ENCODE measurements at regions not wholly inside any gene's neighbourhood (a gene's known extent, or its start where the extent isn't known, plus 50 kb on each side); places are given as distances from the start of the nearest gene placed in this dataset.

DNA sequence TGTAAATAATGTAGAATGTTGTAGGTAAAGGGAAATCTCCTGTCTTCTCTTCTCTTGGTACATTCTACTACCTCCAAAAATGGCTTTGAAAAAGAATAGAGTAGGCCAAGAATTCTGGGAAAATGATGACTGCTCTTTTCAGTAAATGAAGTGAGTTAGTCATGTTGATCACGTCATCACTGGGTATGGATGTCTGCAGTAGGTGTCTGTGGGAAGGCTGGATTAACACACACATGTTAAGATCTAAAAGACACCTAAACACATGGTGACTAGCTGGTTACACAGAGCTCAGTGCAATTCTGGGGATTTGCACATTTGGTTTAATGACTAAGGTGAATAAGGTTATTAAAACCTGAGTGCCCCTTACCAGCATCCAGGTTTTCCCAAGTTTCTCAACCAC is 161.5 kb downstream of the CEP120 start:
- no peak for TF ChIP-seq CTCF (IDR thresholded peaks at IDR 0.05; ENCODE audit: control insufficient read depth, insufficient read depth, low read depth, low read length, missing control alignments)
- no peak overlapping the region for H3K4me3 ChIP-seq (ENCODE audit: control insufficient read depth, low read depth, low read length)
- DNase-seq (ENCODE audit: low read depth), result no peak

DNA sequence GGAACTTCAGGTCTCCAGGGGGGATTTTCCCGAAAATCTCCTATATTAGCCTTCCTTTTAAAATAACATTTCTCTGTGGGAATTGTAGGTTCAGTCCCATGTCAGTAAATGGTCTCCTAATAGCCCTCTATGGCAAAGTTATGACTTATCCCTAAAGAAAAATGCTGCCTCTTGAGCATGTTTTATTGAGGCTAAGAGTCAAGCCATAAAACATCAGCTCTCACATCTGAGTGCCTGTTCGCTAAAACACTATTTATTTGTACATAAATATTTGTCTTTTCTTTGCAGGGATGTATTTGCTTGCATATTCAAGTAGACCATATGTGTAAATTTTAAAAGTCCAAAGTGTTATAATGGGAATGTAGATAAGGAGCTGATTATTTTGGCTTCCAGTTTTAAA is 160.4 kb downstream of the PRDM6 start:
- no peak for DNase-seq (ENCODE audit: low read depth)
- no peak overlapping the region for H3K4me3 ChIP-seq (ENCODE audit: control insufficient read depth, low read depth, low read length)
- TF ChIP-seq CTCF (IDR thresholded peaks at IDR 0.05; ENCODE audit: control insufficient read depth, insufficient read depth, low read depth, low read length, missing control alignments), result no peak

GRCh38 chr5:123245689-123246088 is 156.6 kb downstream of the PRDM6 start:
- no peak for DNase-seq (ENCODE audit: low read depth)
- no peak for TF ChIP-seq CTCF (IDR thresholded peaks at IDR 0.05; ENCODE audit: control insufficient read depth, insufficient read depth, low read depth, low read length, missing control alignments)
- H3K4me3 ChIP-seq (ENCODE audit: control insufficient read depth, low read depth, low read length), result no peak overlapping the region

DNA sequence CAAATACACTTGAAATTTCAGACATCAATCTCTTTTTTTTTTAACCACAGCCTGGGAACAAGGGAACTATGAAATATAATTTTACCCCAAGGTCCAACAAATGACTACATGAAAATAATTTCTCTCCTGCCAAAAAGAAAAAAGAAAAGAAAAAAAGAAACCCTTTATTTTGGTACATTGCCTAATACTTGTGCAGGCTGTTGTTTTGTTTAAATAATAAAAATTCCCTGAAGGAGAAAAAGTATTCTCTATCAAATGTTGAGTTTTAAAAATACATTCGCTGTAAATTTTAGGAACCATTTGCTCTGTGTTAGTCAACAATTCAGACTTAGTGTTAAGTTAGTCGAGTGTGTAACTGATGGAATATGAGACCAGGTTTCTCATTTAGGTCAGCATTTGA is 155.4 kb downstream of the PRDM6 start:
- TF ChIP-seq CTCF (IDR thresholded peaks at IDR 0.05; ENCODE audit: control insufficient read depth, insufficient read depth, low read depth, low read length, missing control alignments), result no peak
- no peak for DNase-seq (ENCODE audit: low read depth)
- no peak overlapping the region for H3K4me3 ChIP-seq (ENCODE audit: control insufficient read depth, low read depth, low read length)
